Neural cell (in vitro differentiated cells): ENCODE measurements at regions not wholly inside any gene's neighbourhood (a gene's known extent, or its start where the extent isn't known, plus 50 kb on each side); places are given as distances from the start of the nearest gene placed in this dataset.

Source experiments
- H2AFZ ChIP-seq: fragments of 200-600, 300-800 bp; sonication (generic), shearing (Covaris generic); 2 replicates; pipeline ENCODE4 v1.6.0; 2014; ENCODE audit warnings: low read depth, mild to moderate bottlenecking, antibody characterized with exemption, low read length, moderate library complexity
- H3F3A ChIP-seq: fragments of 200-600 bp; shearing (Covaris generic); 2 replicates; pipeline ENCODE4 v1.6.1; 2016; ENCODE audit warnings: mild to moderate bottlenecking, moderate library complexity, mixed read lengths, antibody characterized with exemption, low read length; ENCODE audit not compliant: insufficient read depth, poor library complexity, severe bottlenecking
- H3K27ac ChIP-seq: fragments of 200-600, 300-800 bp; sonication (generic), shearing (Covaris generic); 2 replicates; pipeline ENCODE4 v1.5.1; 2014; ENCODE audit warnings: mild to moderate bottlenecking, low read length, moderate library complexity
- H3K27me3 ChIP-seq: fragments of 300-800, 200-600 bp; sonication (generic), shearing (Covaris generic); 2 replicates; pipeline ENCODE4 v1.6.0; 2014; ENCODE audit warnings: mild to moderate bottlenecking, low read depth, low read length, moderate library complexity; ENCODE audit not compliant: insufficient read depth
- H3K36me3 ChIP-seq: fragments of 300-800, 200-600 bp; sonication (generic), shearing (Covaris generic); 2 replicates; pipeline ENCODE4 v1.5.1; 2014; ENCODE audit warnings: mild to moderate bottlenecking, antibody characterized with exemption, low read length, moderate library complexity; ENCODE audit not compliant: insufficient read depth
- H3K4me2 ChIP-seq: fragments of 300-800, 200-600 bp; sonication (generic), shearing (Covaris generic); 2 replicates; pipeline ENCODE4 v1.6.0; 2014; ENCODE audit warnings: mild to moderate bottlenecking, low read length
- H3K4me3 ChIP-seq: fragments of 300-800, 200-600 bp; sonication (generic), shearing (Covaris generic); 2 replicates; pipeline ENCODE4 v1.5.1; 2014; ENCODE audit warnings: mild to moderate bottlenecking, low read length, moderate library complexity
- H3K79me2 ChIP-seq: fragments of 200-600 bp; shearing (Covaris generic); replicated peaks from 2 replicates; pipeline ENCODE4 v1.6.0; 2014; ENCODE audit warnings: mild to moderate bottlenecking, low read length, moderate library complexity; ENCODE audit not compliant: insufficient read depth
- H3K9ac ChIP-seq: fragments of 300-800, 200-600 bp; sonication (generic), shearing (Covaris generic); 2 replicates; pipeline ENCODE4 v1.6.1; 2016; ENCODE audit warnings: mild to moderate bottlenecking, low read length, mixed read lengths
- H3K9me2 ChIP-seq: fragments of 200-600 bp; shearing (Covaris generic); 2 replicates; pipeline ENCODE4 v1.6.1; 2016; ENCODE audit warnings: mild to moderate bottlenecking, low read length, mixed read lengths; ENCODE audit not compliant: insufficient read depth
- H3K9me3 ChIP-seq: fragments of 200-600, 300-800 bp; sonication (generic), shearing (Covaris generic); 2 replicates; pipeline ENCODE4 v1.6.1; 2016; ENCODE audit warnings: mild to moderate bottlenecking, mixed run types, low read length, moderate library complexity, mixed read lengths
- H4K20me1 ChIP-seq: fragments of 200-600 bp; shearing (Covaris generic); 2 replicates; pipeline ENCODE4 v1.6.1; 2016; ENCODE audit warnings: mild to moderate bottlenecking, mixed run types; ENCODE audit not compliant: insufficient read depth
- EP300 ChIP-seq: fragments of 450-650 bp; conservative IDR thresholded peaks from 2 replicates; pipeline ENCODE4 v1.6.1; 2014; ENCODE audit warnings: antibody characterized with exemption, mild to moderate bottlenecking, moderate library complexity; ENCODE audit not compliant: poor library complexity, severe bottlenecking
- EZH2 ChIP-seq: fragments of 200-600, 300-800 bp; shearing (Covaris generic), sonication (generic); IDR thresholded peaks from 2 replicates; pipeline ENCODE4 v1.6.1; 2014; ENCODE audit warnings: antibody characterized with exemption, low read length, borderline replicate concordance, mild to moderate bottlenecking; ENCODE audit not compliant: insufficient read depth, poor library complexity, severe bottlenecking
- MXI1 ChIP-seq: fragments of 450-650 bp; conservative IDR thresholded peaks from 2 replicates; pipeline ENCODE4 v1.6.1; 2014; ENCODE audit warnings: antibody characterized with exemption, mild to moderate bottlenecking; ENCODE audit not compliant: poor library complexity, severe bottlenecking
- POLR2AphosphoS5 ChIP-seq: IDR thresholded peaks from 2 replicates; pipeline ENCODE4 v1.6.1; 2012
- RAD21 ChIP-seq: fragments of 450-650 bp; conservative IDR thresholded peaks from 2 replicates; pipeline ENCODE4 v1.6.1; 2014; ENCODE audit warnings: antibody characterized with exemption, mild to moderate bottlenecking, moderate library complexity
- SMC3 ChIP-seq: fragments of 450-650 bp; conservative IDR thresholded peaks from 2 replicates; pipeline ENCODE4 v1.6.1; 2014; ENCODE audit warnings: antibody characterized with exemption, mild to moderate bottlenecking, moderate library complexity; ENCODE audit not compliant: poor library complexity
- TAF1 ChIP-seq: IDR thresholded peaks from 2 replicates; pipeline ENCODE4 v1.6.1; 2012; ENCODE audit warnings: low read depth
- TF ChIP-seq, protein P1 (sequence below): fragments of 450-650 bp; IDR thresholded peaks from 2 replicates; pipeline ENCODE4 v1.5.1; 2014; ENCODE audit warnings: antibody characterized with exemption, mild to moderate bottlenecking, moderate library complexity; ENCODE audit not compliant: poor library complexity, severe bottlenecking
- TF ChIP-seq, protein P2 (sequence below): IDR thresholded peaks from 2 replicates; pipeline ENCODE4 v1.6.1; 2012; ENCODE audit warnings: borderline replicate concordance

DNA sequence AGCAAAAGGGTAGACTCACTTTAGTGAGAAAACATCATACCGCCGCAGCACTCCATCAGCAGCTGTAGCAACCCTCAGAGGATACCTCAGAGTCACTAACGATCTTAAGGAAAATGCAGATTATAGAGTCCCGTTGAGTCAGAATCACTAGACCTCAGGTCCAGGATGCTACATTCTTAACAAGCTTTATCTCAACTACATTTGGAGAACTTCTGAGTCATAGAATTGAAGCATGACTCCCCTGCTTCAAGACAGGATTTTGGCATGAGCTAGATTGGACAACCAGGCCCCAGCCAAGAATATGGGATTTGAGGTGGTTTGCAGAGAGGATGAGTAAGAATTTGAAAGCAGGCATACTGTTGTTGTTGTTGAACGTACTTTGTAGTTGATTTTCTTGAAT is 118.9 kb upstream of the UBL3 start:
- Histone ChIP-seq H3K9ac (no peak overlapping the region), H3K79me2 (no peaks in the 10 kb centered on the region), H3K27ac (no peak overlapping the region), H3K4me2 (no peak overlapping the region), H2AFZ (no peak overlapping the region), H3K9me2 (no peaks in the 10 kb centered on the region), H3F3A (no peaks in the 10 kb centered on the region), H3K27me3 (no peaks in the 10 kb centered on the region), H3K4me3 (no peak overlapping the region), H3K9me3 (no peaks in the 10 kb centered on the region), H3K36me3 (no peaks in the 10 kb centered on the region), H4K20me1 (no peaks in the 10 kb centered on the region)
- TF ChIP-seq POLR2AphosphoS5 (no peak), EZH2 (no peak), EP300 (no peak), TAF1 (no peak), SMC3 (no peak), RAD21 (no peak), MXI1 (no peak)
- TF ChIP-seq, protein P1, sequence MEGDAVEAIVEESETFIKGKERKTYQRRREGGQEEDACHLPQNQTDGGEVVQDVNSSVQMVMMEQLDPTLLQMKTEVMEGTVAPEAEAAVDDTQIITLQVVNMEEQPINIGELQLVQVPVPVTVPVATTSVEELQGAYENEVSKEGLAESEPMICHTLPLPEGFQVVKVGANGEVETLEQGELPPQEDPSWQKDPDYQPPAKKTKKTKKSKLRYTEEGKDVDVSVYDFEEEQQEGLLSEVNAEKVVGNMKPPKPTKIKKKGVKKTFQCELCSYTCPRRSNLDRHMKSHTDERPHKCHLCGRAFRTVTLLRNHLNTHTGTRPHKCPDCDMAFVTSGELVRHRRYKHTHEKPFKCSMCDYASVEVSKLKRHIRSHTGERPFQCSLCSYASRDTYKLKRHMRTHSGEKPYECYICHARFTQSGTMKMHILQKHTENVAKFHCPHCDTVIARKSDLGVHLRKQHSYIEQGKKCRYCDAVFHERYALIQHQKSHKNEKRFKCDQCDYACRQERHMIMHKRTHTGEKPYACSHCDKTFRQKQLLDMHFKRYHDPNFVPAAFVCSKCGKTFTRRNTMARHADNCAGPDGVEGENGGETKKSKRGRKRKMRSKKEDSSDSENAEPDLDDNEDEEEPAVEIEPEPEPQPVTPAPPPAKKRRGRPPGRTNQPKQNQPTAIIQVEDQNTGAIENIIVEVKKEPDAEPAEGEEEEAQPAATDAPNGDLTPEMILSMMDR: no peak
- TF ChIP-seq, protein P2, sequence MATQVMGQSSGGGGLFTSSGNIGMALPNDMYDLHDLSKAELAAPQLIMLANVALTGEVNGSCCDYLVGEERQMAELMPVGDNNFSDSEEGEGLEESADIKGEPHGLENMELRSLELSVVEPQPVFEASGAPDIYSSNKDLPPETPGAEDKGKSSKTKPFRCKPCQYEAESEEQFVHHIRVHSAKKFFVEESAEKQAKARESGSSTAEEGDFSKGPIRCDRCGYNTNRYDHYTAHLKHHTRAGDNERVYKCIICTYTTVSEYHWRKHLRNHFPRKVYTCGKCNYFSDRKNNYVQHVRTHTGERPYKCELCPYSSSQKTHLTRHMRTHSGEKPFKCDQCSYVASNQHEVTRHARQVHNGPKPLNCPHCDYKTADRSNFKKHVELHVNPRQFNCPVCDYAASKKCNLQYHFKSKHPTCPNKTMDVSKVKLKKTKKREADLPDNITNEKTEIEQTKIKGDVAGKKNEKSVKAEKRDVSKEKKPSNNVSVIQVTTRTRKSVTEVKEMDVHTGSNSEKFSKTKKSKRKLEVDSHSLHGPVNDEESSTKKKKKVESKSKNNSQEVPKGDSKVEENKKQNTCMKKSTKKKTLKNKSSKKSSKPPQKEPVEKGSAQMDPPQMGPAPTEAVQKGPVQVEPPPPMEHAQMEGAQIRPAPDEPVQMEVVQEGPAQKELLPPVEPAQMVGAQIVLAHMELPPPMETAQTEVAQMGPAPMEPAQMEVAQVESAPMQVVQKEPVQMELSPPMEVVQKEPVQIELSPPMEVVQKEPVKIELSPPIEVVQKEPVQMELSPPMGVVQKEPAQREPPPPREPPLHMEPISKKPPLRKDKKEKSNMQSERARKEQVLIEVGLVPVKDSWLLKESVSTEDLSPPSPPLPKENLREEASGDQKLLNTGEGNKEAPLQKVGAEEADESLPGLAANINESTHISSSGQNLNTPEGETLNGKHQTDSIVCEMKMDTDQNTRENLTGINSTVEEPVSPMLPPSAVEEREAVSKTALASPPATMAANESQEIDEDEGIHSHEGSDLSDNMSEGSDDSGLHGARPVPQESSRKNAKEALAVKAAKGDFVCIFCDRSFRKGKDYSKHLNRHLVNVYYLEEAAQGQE: no peak

DNA sequence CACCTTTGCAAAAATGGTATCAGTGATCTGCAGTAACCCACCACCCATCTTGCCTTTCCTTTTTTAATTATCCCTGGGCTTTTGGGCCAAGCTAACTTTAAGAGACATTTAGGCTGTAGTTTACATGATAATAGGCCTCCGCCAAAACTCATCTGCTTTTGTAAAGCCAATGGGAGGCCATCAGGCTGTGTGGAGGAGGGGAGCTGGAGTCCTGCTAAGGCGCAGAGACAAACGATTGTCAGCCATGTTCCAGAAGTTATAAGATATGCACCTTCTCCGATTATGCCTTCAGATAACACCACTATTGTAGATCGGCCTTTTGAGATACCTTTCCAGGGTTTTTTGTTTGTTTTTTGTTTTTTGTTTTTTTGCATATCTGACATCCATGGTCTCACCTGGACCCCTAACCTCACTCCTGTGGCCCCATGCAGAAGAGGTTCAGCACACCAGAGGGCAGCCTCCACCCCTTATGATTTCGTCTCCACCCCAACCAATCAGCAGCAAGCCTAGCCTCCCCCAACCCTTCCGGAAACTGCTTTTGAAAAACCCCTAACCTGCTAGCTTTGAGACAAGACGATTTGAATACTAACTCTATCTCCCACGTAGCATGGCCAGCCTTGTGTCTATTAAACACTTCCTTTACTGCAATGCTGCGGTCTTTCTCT is 113.9 kb upstream of the UBL3 start:
- Histone ChIP-seq H3F3A (no peaks in the 10 kb centered on the region), H4K20me1 (no peaks in the 10 kb centered on the region), H3K9ac (no peak overlapping the region), H2AFZ (no peak overlapping the region), H3K9me3 (no peaks in the 10 kb centered on the region), H3K9me2 (no peaks in the 10 kb centered on the region), H3K27ac (no peak overlapping the region), H3K79me2 (no peaks in the 10 kb centered on the region), H3K4me2 (no peak overlapping the region), H3K27me3 (no peaks in the 10 kb centered on the region), H3K36me3 (no peaks in the 10 kb centered on the region), H3K4me3 (no peak overlapping the region)
- TF ChIP-seq, protein P1: no peak
- no peak for TF ChIP-seq TAF1
- TF ChIP-seq RAD21: no peak
- TF ChIP-seq POLR2AphosphoS5: no peak
- no peak for TF ChIP-seq EZH2
- TF ChIP-seq MXI1: no peak
- no peak for TF ChIP-seq EP300
- TF ChIP-seq, protein P2: no peak
- TF ChIP-seq SMC3: no peak
